Tibial artery (tissue), 4 donors: ENCODE measurements at regions not wholly inside any gene's neighbourhood (a gene's known extent, or its start where the extent isn't known, plus 50 kb on each side); places are given as distances from the start of the nearest gene placed in this dataset.

Source experiments
- DNase-seq, 2 donors: peaks; one replicate each; pipeline ENCODE4 v3.0.0-alpha.2; 2019
- H3K27ac ChIP-seq, 2 donors: fragments of 200-600 bp; sonication (generic) in 1 of 2; 1 replicate in 1 of 2; 2 replicates in 1 of 2; pipeline ENCODE4 v1.5.1; 2018 to 2019; ENCODE audit warnings: mild to moderate bottlenecking in 1 of 2
- H3K27me3 ChIP-seq, 2 donors: fragments of 200-600 bp; sonication (generic) in 1 of 2; one replicate each; pipeline versions ENCODE4 v1.5.1 to v1.6.0; 2016 to 2019
- H3K36me3 ChIP-seq, 3 donors: fragments of 200-600 bp; sonication (generic) in 2 of 3; one replicate each; pipeline ENCODE4 v1.5.1; 2016 to 2019; ENCODE audit warnings: mild to moderate bottlenecking in 2 of 3
- H3K4me1 ChIP-seq, 4 donors: fragments of 200-600 bp; sonication (generic) in 2 of 4; 1 replicate in 3 of 4; 2 replicates in 1 of 4; pipeline ENCODE4 v1.5.1; 2016 to 2019
- H3K4me3 ChIP-seq, 2 donors: fragments of 200-600 bp; sonication (generic) in 1 of 2; 1 replicate in 1 of 2; 2 replicates in 1 of 2; pipeline ENCODE4 v1.5.1; 2018 to 2019; ENCODE audit warnings: mild to moderate bottlenecking in 2 of 2
- H3K9me3 ChIP-seq, 3 donors: fragments of 200-600 bp; sonication (generic) in 1 of 3; one replicate each; pipeline ENCODE4 v1.5.1; 2016 to 2019
- CTCF ChIP-seq, 2 experiments: fragments of 200-600 bp in 1 of 2; fragments of 450-650 bp in 1 of 2; IDR thresholded peaks; one replicate each; pipeline ENCODE4 v1.5.1; 2017 to 2019; ENCODE audit warnings: antibody characterized with exemption in 2 of 2, mild to moderate bottlenecking in 1 of 2, moderate library complexity in 1 of 2
- intact Hi-C: fragments of 100-400 bp; cut with DNase I; formaldehyde crosslinking; loops from one replicate; pipeline ENCODE4 v1.15.0; 2023; ENCODE audit warnings: low total_unique reads

DNA sequence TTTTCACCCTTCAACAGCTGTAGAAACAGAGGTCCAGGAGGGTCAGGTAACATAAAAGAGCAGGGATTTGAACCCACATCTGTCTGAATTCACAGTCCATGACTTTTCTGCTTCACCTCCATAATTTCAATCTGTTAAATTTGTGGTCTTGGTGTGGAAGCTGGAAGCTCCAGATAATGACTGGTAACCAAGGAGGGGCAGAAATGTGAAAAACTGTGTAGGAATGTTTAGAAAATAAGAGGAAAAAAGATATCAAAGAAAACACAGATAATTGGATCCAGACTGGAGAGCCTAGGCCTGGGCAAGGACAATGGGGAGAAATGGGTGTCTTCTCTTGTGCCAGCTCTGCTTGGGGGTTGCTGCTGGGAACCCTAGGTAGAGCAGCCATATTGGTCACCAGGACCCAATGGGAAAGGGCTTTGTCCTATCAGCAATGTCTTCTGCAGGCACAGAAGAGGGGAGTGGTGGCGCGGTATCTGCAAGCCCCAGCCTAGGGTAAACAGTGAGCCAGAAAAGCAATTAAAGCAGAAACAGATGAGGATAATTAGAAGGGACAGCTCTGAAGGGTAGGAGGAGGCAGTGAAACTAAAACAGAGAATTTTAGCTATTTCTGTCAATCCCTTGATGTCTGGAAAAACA, 54.3 kb upstream of the CCDC91 start:
- Histone ChIP-seq H3K4me3 (no peak overlapping the region), H3K27me3 (no peaks in the 10 kb centered on the region), H3K9me3 (no peaks in the 10 kb centered on the region), H3K36me3 (no peaks in the 10 kb centered on the region), H3K4me1 (peaks cover 0 to 2% (median 0%) of the 10 kb centered on the region in 4 donors), H3K27ac (no peak overlapping the region)
- no peak for TF ChIP-seq CTCF (IDR thresholded peaks at IDR 0.05)
- intact Hi-C loops: no loop called here
- DNase-seq: no peak

DNA sequence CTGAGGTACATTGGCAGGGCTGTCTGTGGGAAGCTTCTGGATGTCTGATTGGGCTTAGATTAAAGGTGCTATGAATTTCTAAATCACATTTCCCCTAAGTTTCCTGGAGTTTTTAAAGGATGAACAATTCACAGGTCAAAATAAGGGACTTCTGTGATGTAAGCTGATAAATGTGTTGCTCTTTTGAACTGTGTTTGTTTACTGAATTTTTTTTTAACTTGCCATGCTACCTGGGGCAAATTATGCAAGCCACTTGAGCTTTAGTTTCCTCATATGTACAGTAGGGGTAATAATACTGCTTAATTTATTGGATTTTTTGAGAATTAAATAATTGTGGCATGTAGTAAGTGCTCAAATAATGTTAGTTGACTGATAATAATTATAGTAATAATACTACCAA, 52.8 kb upstream of the CCDC91 start:
- no peak for TF ChIP-seq CTCF (IDR thresholded peaks at IDR 0.05)
- no peaks in the 10 kb centered on the region for H3K36me3 ChIP-seq
- H3K4me3 ChIP-seq: no peak overlapping the region
- no peak for DNase-seq
- no peaks in the 10 kb centered on the region for H3K4me1 ChIP-seq
- H3K27me3 ChIP-seq: no peaks in the 10 kb centered on the region
- H3K9me3 ChIP-seq: no peaks in the 10 kb centered on the region
- no peak overlapping the region for H3K27ac ChIP-seq
- intact Hi-C loops: no loop called here

GRCh38 chr12:28140404-28140803, 49.9 kb upstream of the CCDC91 start:
- Histone ChIP-seq H3K4me3 (no peak overlapping the region), H3K4me1 (no peaks in the 10 kb centered on the region), H3K27me3 (no peaks in the 10 kb centered on the region), H3K9me3 (no peaks in the 10 kb centered on the region), H3K27ac (no peak overlapping the region), H3K36me3 (no peaks in the 10 kb centered on the region)
- no peak for DNase-seq
- no peak for TF ChIP-seq CTCF (IDR thresholded peaks at IDR 0.05)
- intact Hi-C loops: no loop called here
